Choroid plexus epithelial cell (primary cell): ENCODE measurements at regions not wholly inside any gene's neighbourhood (a gene's known extent, or its start where the extent isn't known, plus 50 kb on each side); places are given as distances from the start of the nearest gene placed in this dataset.

Source experiments
- DNase-seq: peaks from one replicate; pipeline ENCODE4 v3.0.0-alpha.2; 2010; ENCODE audit warnings: low read depth
- H3K4me3 ChIP-seq: 2 replicates; pipeline ENCODE4 v1.5.1; 2011; ENCODE audit warnings: low read depth, mild to moderate bottlenecking, control low read depth, low read length, moderate library complexity
- CTCF ChIP-seq: conservative IDR thresholded peaks from 2 replicates; pipeline ENCODE4 v1.5.1; 2011; ENCODE audit warnings: low read depth, mild to moderate bottlenecking, control low read depth, inconsistent platforms, low read length, moderate library complexity

- no peak overlapping the region for H3K4me3 ChIP-seq
- no peak for DNase-seq
- TF ChIP-seq CTCF = no peak
Measured at GRCh38 chr3:150090877-150091276, 120.2 kb upstream of the PFN2 start.

DNA sequence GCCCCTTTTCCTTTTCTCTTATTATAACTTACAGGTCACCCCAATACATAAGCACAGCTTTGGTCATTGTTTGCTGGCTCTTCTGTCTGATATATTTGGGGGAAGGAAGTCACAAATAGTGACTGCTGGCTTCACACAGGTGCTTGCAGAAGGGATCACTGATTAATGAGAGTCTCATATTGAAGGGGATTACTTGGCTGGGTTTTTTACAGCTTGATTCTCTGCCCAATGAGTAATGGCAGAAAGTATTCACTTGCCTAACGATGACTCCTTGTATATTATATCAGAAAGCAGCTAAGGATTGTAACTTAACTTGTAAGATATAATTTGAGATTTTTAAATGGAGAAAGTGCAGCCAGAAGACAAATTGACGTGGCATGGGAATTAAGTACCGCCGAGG lies 119.3 kb upstream of the PFN2 start:
- DNase-seq = no peak
- TF ChIP-seq CTCF = no peak
- H3K4me3 ChIP-seq = no peak overlapping the region

DNA sequence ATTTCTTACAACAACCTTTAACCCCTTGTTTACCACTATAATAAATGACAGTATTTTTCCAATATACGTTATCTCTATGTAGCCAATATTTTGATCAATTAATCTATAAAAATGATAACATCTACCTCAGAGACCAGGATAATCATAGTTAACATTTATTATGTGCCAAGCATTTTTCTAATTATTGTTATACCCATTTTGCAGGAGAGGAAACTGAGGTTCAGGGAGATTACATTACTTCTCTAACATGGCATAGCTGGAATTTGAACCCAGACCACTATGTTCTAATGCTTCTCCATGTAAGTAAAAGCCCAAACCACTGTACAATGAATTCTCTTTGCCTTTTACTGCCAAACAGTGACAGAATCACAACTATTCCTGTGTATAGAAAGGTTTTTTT lies 113.4 kb upstream of the PFN2 start:
- DNase-seq = no peak
- no peak overlapping the region for H3K4me3 ChIP-seq
- no peak for TF ChIP-seq CTCF

GRCh38 chr3:150083655-150084042 lies 113.0 kb upstream of the PFN2 start:
- H3K4me3 ChIP-seq = peak overlapping the region; percentile 43
- DNase-seq = no peak

DNA sequence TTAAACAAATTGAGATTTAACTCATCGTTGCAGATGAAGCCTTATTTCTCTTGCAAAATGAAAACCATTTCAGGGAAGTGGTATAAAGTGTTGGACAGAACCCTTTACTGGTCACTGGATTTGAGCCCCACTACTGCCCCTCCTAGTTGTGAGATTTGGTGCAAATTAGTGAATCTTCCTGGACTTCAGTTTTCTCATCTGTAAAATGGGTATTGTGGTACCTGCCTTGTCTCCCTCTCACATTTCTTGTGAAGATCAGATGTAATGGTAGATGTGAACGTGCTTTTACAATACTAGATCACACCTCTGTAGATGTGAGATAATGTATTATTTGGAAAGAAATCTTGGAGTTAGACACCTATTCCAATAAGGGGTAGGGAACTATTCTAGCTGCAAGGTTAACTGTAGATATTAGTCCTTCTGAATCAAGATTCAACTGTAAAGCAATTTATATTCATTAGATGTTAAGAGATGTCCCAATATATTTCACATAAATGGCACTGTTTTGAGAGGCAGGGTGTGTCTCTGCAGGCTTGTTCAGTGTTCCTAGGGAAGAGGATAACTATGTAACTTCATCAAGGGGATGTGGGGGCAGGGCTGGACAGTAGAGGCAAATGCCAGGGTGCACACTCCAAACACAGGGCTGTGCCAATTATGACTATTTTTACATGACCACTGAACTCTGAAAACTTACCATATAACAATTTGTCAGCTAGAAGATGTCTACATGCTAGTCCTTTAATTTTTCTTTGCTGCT lies 112.4 kb upstream of the PFN2 start:
- DNase-seq = no peak
- peak overlapping the region; percentile 43 for H3K4me3 ChIP-seq
- no peak for TF ChIP-seq CTCF

More at GRCh38 chr3:150083655-150084042, 113.0 kb upstream of the PFN2 start:
- no peak for TF ChIP-seq CTCF

- peak; percentile 48 for DNase-seq
- no peak for TF ChIP-seq CTCF
- no peak overlapping the region for H3K4me3 ChIP-seq
Measured at GRCh38 chr3:150081084-150081483, 110.4 kb upstream of the PFN2 start.
